GM18511 (cell line): ENCODE measurements at regions not wholly inside any gene's neighbourhood (a gene's known extent, or its start where the extent isn't known, plus 50 kb on each side); places are given as distances from the start of the nearest gene placed in this dataset.

Experiments
- ATAC-seq: cut with Tn5 transposase; IDR thresholded peaks from one replicate; pipeline ENCODE4 v1.9.1; 2021; ENCODE audit warnings: mild to moderate bottlenecking, moderate library complexity; ENCODE audit not compliant: unreplicated experiment

DNA sequence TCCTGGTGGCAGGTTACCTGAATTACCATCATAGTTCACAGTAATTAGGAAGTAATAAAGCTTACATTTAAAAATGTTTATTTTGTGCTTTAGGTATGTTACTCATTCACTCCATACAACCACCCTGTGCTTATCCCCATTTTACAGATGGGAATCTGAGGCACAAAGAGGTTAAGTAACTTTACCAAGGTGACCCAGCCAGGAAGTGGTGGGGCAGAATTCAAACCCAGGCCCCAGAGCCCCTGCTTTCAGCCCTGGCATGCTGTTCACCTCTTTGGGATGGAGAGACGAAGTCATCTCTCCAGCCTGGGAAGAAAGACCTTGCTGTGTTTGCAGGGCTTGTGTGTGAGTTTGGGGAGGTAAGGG is 285.6 kb upstream of the TPM1 start:
- no peak for ATAC-seq

DNA sequence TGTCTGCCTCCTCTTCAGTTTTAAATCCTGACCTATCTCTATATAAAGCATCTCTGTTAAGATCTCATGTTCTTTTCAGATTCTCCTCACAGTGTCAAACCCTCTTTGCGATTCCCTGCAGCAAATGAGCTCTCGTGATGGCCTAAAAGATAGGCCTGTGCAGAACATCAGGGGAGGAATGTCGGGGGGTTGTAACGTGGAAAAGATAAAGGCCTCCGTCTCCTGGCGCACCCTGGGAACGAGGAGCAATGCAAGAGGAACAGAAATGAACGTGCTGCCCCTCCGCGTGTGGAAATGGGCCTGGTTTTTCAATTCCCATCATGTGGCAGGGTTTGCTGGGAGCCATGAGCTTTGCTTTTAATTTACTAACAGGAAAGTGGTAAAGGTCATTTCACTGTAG is 285.0 kb upstream of the TPM1 start:
- ATAC-seq: no peak

DNA sequence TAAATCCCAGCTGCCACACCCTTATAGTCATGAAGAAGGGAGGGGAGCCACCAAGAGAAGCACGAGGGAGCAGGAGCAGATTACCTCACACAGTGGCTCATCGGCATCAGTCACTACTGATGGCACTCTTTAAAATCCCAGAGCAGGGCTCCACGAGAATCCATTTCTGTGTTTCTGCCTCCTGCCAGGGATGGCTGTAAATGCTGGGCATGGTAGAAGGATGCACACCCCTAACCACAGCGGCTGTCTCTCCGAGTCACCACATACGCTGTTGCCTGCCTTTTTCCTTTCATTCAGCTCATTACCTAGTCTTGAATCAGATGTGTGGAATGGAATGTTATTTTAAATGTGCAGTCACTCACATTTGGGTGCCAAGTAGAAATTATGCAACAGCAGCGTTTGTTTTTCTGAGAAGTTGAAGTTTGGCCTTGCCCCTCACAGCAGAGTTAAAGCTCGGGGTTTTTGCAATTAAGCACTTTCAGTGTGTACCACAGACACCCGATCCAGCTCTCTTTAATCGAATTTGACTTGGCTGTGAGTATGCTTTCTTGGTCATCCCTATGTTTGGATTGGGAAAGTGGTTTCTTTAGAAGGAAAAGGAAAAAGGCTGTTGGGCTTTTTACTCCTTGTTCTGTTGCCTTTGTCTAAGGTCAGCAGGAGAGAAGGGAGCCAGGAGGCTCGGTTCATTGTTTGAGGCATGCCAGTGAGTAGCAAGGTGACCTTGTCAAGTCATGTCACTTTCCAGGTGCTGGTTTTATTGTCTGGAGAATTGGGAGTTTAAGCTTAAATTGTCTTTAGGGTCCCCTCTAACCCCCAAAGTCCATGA is 284.2 kb upstream of the TPM1 start:
- no peak for ATAC-seq

DNA sequence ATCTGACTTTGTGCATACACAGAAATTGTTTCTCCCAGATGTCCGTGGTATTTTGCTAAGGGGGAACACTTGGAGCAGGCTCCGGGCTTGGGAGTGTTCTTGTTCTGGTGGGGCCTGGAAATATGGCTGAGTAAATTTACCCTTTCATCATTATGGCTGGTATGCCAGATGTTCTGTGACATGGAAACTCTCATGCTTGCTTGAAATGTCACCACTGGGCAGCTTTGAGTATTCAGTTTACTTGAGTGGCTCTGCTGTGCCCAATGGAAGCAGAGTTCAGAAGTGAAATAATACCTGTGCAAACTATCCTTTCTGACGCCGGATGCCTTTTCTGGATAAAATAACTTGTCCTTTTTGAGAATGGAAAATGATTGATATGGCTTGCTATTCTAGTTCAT is 283.6 kb upstream of the TPM1 start:
- ATAC-seq: no peak

DNA sequence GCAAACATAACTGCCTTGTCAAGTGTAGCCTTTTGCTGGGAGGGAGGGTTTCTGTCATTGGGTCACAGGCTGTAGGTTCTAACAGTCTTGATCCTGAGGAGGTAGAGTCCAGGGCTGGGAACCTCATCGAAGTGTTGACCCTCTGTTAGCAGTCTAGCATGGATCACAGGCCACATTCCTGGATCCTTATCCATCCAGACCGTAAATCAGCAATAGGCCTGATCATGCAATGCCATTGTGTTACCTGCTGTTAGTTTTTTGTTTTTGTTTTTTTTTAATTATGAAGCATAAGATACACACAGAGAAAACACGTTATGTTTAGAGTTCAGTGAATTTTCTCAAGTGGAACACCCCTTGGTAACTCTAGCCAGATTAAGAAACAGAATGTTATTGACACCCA is 282.0 kb upstream of the TPM1 start:
- ATAC-seq: no peak

DNA sequence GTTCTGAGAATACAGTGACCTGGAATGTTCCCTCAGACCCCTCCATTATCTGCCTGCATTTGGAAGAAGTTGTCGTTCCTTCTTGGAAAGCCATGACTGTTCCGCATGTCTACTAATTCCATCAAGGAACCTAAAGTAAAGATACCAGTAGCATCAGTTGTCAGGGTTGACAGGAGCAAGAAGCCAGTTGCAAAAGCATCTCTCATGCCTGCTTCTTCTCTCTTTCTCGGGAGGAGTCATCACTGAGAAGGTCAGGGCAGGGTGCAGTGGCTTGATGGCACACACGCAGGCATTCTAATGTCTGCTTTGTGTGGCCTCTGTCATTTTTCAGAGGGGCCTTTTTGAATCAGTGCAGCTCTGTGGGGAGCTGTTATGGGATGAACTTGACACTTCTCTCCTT is 276.6 kb upstream of the TPM1 start:
- ATAC-seq: no peak

DNA sequence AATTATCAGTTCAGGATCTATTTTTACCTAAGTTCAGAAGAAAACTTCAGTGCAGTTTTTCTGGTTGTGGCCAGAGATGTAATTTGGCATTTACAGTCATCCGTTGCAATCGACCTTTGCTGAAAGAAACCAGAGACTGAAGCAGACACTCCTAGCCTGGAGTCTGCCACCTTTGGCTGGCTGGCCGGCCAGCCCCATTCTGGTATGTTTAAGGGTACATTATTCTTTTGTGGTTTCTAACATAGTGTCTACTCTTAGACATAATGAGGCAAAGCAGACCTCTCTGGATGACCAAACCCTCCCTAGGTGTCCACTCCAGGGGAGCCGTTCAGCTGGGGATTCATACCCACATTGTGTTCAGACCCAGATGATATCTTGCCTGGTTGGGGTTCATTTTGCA is 275.9 kb upstream of the TPM1 start:
- no peak for ATAC-seq

DNA sequence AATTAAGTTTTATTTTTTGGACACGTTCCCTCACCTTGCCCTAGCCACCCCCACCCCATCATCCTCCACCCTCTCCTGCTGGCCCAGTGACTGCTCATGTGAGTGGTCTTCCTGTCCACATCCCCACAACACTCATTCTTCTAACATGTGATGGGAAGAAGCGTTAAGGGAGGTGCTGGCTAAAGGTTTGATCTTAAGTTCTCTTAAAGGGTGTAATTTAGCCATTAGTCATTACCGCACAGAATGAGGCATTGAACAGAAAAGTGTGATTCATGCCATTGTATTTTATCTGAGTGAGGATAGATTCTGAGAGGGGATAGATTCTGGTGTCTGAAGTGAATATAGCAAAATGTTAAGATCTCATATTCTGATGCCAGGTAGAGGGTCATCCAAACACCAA is 272.9 kb upstream of the TPM1 start:
- ATAC-seq: no peak

DNA sequence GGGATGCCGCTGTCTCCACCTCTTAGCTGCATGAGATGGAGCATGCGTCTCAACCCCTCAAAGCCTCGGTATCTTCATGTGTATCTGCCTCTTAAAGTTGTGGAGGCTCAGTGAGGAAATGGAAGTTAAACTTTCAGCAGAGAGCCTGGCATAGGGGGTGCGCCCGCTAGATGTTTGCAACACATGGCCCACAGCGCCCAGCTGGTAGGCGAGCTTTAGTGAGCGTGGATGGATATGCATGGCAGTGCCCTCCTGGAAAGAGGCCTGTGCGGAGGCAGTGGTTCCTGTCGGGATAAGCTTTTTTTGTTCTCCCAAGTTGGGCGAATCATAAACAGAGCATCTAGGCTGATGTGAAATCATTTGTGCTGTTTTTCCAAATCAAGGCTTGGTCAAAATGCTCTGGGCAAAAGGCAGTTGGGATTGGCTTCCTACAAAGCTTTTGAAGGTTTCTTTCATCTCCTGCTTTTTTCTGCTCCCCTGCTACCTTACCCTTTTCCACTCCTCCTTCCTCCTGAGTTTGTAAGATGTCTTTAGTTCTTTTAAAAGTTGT is 272.4 kb upstream of the TPM1 start:
- no peak for ATAC-seq

DNA sequence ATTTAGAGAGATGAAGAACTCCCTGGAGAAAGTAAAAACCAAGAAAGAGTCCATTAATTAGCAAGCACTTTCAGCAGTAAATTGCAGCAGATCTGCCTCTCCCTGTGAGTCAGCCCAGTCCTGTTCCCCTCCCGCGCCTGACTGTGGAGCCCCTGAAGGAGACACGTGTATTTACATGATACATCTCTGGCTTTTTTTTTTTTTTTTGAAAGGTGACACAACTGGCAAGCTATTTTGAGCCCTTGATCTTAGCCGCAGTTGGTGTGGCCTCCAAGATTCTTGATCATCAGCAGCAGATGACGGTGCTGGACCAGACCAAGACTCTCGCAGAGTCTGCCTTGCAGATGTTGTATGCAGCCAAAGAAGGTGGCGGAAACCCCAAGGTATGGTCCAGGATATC is 271.8 kb upstream of the TPM1 start:
- no peak for ATAC-seq

DNA sequence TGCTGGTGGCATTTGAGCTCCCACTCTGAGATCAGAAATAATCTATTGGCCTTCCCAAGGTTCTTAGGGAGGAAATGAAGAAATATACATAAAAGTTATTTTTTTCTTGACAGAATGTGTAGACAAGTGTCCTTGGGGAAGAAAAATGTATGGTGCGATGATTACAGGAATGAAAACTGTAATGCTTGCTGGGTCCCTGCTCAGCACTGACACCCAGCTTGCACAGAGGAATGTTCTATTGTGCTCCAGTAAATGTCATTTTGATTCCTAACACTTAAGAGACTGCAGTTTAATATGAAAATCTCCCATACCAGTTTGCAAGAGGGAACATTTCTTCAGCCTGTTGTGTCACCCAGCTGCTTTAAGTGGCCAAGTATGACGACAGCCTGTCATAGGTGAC is 271.3 kb upstream of the TPM1 start:
- ATAC-seq: no peak

DNA sequence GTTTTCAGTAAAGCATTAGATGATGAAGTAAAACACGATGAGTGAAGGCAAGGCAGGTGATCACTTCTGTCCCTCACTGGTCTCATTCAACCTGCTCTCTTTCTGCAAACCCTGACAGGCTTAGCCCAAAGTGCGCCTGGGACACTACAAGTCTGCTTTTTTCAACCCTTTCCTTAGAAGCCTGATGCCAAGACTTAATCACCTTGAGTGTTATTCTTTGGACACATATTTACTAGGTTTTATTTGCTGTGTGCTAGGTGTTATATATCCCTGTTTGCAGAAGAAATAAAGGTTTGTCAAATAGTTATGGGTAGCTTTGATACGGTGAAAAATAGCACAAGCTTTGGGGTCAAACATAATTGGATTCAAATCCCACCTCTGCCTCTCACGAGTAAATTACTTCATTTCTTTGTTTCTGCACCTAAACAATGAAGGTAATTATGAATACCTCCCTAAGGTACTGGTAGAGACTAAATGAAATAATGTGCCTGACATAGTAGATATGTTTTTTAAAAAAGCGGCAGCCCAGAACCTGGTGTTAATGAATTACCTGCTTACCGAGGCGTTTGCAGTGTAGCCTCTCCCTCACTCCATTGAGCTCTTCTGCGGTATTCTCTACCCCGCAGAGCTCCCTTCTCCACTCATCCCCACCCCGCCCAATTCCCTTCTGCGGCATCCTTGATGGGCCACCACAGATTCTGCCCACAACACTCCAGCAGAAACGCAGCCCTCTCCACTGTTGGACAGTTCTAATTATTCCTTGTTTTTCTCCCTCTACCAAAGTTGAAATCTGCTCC is 269.0 kb upstream of the TPM1 start:
- no peak for ATAC-seq

DNA sequence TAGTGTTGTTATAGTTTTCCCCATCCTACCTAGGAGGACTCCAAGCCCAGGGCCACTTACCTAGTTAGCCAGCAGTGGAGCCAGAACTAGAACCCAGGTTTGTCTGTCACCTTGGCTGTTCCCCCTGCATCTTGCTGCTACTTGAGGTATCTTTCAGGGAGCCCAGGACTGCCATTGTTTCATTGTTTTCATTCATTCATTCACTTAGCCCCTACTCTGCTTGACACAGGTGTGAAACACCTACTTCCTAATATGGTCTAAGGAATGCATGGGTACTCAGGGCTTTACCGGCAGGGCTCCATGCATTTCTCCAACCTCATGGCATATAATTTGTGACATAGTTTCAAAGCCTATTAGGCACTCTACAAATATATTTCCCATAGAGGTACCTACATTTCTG is 266.6 kb upstream of the TPM1 start:
- no peak for ATAC-seq

DNA sequence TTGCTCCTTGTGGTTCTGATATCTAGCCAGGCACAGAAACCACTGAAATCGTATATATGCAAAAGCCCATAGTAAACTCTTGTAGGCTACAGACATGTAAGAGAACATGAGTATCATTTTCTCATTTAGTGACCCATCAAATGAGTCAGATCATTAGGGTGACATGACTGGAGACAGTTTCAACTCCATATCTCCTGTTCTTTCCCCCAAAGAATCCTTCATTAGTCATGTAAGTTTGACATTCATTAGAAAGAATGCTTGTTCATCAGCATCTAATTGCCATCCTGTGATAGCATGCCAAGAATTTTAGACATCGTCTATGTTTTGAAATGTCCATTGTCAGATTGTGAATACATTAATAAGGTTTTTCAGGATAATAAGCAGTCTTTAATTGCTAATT is 264.9 kb upstream of the TPM1 start:
- no peak for ATAC-seq

DNA sequence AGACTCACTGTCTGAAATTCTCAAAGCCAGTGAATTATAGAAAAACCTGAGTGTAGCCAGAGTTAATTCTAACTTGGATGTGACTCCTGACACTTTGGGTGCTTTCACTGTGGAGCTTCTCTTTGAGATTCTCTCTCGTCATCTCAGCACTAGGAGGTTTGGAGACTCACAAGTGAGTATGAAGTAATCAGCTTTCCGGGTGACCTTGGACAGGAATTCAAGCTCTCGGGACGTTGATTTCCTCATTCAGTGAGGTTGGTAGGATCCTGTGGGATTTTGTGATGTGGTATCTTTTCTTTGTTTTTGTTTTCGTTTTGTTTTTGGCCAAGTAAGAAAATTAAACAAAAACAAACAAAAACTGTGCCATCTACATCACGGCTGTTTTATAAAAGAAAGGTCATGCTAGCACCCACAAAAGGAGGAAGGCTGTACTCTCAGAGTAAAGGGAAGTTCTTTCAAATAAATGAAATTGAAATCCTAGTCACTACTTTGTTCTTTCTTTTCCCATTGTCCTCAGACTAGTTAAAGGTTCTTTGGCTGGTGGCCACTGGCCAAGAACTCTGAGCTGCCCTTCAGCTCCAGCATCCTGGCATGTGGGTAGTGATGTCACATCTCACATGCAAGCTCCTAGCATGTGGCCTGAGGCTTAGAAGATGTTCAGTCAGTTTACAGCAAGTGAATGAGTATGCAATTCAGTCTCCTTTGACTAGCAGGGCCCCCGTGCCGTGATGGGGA is 263.3 kb upstream of the TPM1 start:
- no peak for ATAC-seq

DNA sequence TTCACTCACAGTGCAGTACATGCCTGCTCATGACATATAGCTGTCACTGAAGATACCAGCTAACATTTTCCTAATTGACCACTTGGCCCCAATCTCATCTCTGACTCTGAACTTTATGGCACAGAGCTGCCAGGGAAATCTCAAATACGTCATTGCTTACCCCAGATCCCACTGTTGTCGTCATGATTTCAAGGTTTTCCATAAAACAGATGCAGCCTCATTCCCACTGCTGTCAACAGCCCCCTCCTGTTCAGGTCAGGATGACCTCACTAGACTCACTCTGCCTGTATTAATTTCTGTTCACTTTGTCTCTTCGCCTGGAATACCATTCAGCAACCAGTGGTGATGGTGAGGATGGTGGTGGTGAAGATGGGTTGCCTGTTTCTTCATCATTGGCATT is 262.6 kb upstream of the TPM1 start:
- ATAC-seq: no peak

DNA sequence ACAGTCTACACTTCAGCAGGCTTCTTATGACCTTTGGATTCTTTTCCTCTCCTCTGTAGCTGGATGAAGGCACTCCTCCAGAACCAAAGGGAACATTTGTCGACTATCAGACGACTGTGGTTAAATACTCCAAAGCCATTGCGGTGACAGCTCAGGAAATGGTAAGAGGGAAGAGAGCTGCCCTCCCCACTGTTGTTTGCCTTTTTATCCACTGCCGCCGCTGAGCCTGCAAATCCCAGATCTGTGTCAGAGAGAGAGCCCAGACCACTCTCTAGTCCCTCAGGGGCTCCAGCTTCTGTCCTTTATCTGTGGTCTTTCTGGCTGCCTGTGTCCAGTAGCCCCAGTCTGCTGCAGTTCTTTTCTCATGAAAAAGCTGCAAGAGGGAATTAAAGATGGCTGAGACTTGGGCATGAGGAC is 261.5 kb upstream of the TPM1 start:
- ATAC-seq: no peak

DNA sequence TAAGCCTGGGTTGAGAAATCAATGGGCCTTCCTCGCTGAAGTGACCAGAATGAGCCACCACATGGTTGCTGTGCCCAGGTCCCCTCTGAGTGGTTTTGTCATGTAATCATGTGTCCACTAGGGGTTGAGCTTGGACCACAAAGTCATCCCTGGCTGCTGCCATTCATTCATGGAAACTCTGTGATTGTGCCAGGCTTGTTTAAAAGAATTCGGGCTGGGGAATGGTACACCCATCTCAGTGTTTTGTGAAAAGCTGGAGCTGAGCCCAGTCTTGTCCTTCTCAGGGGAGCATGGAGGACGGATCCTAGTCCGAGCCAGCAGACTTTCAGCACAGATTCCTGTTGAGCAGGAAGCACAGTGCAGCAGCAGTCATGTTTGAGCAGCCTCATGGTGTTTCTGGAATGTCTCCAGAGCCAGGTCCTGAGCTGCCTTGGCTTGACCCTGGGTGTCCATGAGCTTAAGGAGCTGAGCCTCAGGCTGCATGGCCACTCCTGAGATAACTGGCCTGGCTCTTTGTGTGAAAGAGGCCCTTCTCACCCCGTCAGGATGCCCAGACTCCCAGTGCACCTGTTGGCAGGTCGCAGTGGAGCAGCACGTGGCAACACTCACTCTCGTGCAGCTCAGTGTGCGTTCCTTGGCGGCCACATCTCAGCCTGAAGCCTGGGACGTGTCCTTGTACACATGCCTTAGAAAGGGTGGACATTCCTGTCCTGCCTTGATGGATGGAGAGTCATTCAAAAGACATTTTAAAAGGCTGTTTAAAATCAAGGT is 260.3 kb upstream of the TPM1 start:
- ATAC-seq: no peak

DNA sequence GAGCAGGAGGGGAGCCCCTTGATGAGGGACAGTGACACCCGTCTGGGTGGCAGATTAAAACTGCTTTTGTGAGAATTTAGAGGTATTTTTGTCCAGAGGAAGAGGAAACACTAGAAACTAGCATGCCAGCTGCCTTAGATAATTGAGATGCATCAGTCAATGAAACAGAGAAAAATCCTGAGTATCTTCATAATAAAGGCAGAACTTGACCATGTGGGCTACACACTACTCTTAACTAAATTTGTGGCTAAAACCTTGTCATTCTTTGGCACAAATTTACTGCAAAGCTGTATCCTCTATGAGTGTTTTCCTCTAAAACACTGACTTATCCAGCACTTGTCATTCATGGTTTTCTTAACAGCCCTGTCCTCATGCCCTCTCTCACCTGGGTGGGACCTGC is 259.7 kb upstream of the TPM1 start:
- no peak for ATAC-seq

DNA sequence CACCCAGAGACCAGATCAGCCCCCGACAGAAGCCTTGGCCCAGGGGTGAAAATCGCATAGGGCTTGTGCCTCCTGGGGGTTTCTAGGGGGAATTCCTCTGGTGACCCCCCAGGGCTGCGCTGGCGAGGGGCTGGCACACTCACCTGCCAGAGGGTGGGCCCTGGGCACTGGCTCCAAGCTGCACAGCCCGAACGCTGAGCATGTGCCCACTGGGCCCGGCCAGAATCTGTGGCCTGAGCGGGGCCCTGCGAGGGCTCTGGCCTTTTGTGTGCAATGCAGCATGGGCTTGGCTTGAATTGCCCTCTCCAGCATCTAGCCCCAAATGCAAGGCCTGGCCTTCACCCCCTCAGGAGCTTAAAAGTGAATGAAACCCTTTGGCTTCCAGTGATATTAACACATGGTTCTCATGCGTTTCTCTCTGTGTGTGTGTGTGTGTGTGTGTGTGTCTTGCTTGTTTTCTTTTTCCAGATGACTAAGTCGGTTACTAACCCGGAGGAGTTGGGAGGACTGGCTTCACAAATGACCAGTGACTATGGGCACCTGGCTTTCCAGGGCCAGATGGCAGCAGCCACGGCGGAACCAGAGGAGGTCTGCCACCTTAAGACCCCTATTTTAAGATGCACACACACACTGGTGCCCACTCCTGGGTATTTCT is 259.1 kb upstream of the TPM1 start:
- no peak for ATAC-seq
